SU-DHL-6 (cell line): ENCODE measurements at regions not wholly inside any gene's neighbourhood (a gene's known extent, or its start where the extent isn't known, plus 50 kb on each side); places are given as distances from the start of the nearest gene placed in this dataset.

Experiments used
- EZH2phosphoT487 ChIP-seq: fragments of 200-600 bp; sonication (generic), shearing (Covaris generic); conservative IDR thresholded peaks from 2 replicates; pipeline ENCODE4 v1.6.1; 2018; ENCODE audit warnings: mild to moderate bottlenecking, antibody characterized with exemption, low read length, moderate library complexity, mixed read lengths
- TF ChIP-seq, protein P1 (sequence below): fragments of 200-600 bp; sonication (generic); IDR thresholded peaks from one replicate; pipeline ENCODE4 v1.5.1; 2017; ENCODE audit warnings: antibody characterized with exemption, mild to moderate bottlenecking, low read length, moderate library complexity; ENCODE audit not compliant: insufficient read depth, poor library complexity, severe bottlenecking

- TF ChIP-seq, protein P1, sequence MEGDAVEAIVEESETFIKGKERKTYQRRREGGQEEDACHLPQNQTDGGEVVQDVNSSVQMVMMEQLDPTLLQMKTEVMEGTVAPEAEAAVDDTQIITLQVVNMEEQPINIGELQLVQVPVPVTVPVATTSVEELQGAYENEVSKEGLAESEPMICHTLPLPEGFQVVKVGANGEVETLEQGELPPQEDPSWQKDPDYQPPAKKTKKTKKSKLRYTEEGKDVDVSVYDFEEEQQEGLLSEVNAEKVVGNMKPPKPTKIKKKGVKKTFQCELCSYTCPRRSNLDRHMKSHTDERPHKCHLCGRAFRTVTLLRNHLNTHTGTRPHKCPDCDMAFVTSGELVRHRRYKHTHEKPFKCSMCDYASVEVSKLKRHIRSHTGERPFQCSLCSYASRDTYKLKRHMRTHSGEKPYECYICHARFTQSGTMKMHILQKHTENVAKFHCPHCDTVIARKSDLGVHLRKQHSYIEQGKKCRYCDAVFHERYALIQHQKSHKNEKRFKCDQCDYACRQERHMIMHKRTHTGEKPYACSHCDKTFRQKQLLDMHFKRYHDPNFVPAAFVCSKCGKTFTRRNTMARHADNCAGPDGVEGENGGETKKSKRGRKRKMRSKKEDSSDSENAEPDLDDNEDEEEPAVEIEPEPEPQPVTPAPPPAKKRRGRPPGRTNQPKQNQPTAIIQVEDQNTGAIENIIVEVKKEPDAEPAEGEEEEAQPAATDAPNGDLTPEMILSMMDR, result no peak
- TF ChIP-seq EZH2phosphoT487, result no peak
Observed at GRCh38 chr1:212224102-212224501, 61.1 kb upstream of the PPP2R5A start.
